ENCODE measurements at regions not wholly inside any gene's neighbourhood (a gene's known extent, or its start where the extent isn't known, plus 50 kb on each side); places are given as distances from the start of the nearest gene placed in this dataset.

DNA sequence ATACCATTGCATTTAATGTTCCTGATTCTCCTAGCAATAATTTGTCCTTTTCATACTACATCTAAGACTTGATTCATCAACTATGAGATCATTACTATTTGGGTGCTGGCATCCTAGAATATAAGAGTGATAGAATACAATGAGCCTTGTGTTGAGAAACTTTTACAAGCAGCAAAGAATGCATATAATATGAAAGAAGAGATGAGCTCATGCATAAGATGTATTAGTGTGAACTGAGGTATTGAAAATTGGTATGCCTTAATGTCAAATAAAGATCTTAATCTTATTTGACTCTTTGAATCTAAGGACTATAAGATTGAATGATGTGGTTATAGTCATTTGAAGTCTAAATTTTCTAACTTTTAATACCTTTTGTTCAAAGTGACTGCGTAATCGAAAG is 220.0 kb upstream of the ARHGEF26 start:
- TF ChIP-seq, protein P1, sequence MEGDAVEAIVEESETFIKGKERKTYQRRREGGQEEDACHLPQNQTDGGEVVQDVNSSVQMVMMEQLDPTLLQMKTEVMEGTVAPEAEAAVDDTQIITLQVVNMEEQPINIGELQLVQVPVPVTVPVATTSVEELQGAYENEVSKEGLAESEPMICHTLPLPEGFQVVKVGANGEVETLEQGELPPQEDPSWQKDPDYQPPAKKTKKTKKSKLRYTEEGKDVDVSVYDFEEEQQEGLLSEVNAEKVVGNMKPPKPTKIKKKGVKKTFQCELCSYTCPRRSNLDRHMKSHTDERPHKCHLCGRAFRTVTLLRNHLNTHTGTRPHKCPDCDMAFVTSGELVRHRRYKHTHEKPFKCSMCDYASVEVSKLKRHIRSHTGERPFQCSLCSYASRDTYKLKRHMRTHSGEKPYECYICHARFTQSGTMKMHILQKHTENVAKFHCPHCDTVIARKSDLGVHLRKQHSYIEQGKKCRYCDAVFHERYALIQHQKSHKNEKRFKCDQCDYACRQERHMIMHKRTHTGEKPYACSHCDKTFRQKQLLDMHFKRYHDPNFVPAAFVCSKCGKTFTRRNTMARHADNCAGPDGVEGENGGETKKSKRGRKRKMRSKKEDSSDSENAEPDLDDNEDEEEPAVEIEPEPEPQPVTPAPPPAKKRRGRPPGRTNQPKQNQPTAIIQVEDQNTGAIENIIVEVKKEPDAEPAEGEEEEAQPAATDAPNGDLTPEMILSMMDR (conservative IDR thresholded peaks at IDR 0.05 in 1 of 2, IDR thresholded peaks at IDR 0.05 in 1 of 2; ENCODE audit: low read depth in 1 of 2, low read length in 2 of 2): no peak
- TF ChIP-seq EZH2 (IDR thresholded peaks at IDR 0.05; ENCODE audit: low read length, missing control alignments): no peak

Data from fibroblast of lung (primary cell).